GM04503 (cell line): ENCODE measurements at regions not wholly inside any gene's neighbourhood (a gene's known extent, or its start where the extent isn't known, plus 50 kb on each side); places are given as distances from the start of the nearest gene placed in this dataset.
"Not testable (repeated sequence)": the region's sequence is repeated elsewhere in the genome, so short reads cannot be mapped to it uniquely, and the experiment has no call there.

Experiments
- DNase-seq: peaks from one replicate; pipeline ENCODE4 v3.0.0-alpha.2; 2012; ENCODE audit warnings: low read depth

GRCh38 chr7:76971201-76971600 is 61.0 kb downstream of the SPDYE17 start:
- DNase-seq: not testable (repeated sequence)

- not testable (repeated sequence) for DNase-seq
Measured at GRCh38 chr7:76969892-76970291, 62.3 kb downstream of the SPDYE17 start.

- DNase-seq: not testable (repeated sequence)
Measured at GRCh38 chr7:76965731-76966548, 66.2 kb downstream of the SPDYE17 start.

- DNase-seq: not testable (repeated sequence)
Measured at GRCh38 chr7:76964050-76964449, 68.1 kb downstream of the SPDYE17 start.

- not testable (repeated sequence) for DNase-seq
Measured at GRCh38 chr7:76963061-76963460, 69.1 kb downstream of the SPDYE17 start.

- not testable (repeated sequence) for DNase-seq
Measured at GRCh38 chr7:76960400-76960986, 71.7 kb downstream of the SPDYE17 start.

- not testable (repeated sequence) for DNase-seq
Measured at GRCh38 chr7:76959573-76960399, 72.4 kb downstream of the SPDYE17 start.

GRCh38 chr7:76956531-76956930 is 75.6 kb downstream of the SPDYE17 start:
- DNase-seq: not testable (repeated sequence)

- DNase-seq: not testable (repeated sequence)
Measured at GRCh38 chr7:76955124-76955523, 77.0 kb downstream of the SPDYE17 start.

- not testable (repeated sequence) for DNase-seq
Measured at GRCh38 chr7:76944603-76945002, 87.6 kb downstream of the SPDYE17 start.

GRCh38 chr7:76941809-76942765 is 90.1 kb downstream of the SPDYE17 start:
- DNase-seq: not testable (repeated sequence)

- DNase-seq: not testable (repeated sequence)
Measured at GRCh38 chr7:76937781-76938180, 94.4 kb downstream of the SPDYE17 start.

GRCh38 chr7:76937330-76937729 is 94.8 kb downstream of the SPDYE17 start:
- DNase-seq: not testable (repeated sequence)

GRCh38 chr7:76936346-76936745 is 95.8 kb downstream of the SPDYE17 start:
- not testable (repeated sequence) for DNase-seq

- DNase-seq: not testable (repeated sequence)
Measured at GRCh38 chr7:76934711-76935110, 97.5 kb downstream of the SPDYE17 start.

- DNase-seq: not testable (repeated sequence)
Measured at GRCh38 chr7:76932957-76933356, 99.2 kb downstream of the SPDYE17 start.

- DNase-seq: not testable (repeated sequence)
Measured at GRCh38 chr7:76931441-76931840, 100.7 kb downstream of the SPDYE17 start.

- not testable (repeated sequence) for DNase-seq
Measured at GRCh38 chr7:76930416-76930815, 101.7 kb downstream of the SPDYE17 start.

- DNase-seq: not testable (repeated sequence)
Measured at GRCh38 chr7:76928751-76929150, 103.4 kb downstream of the SPDYE17 start.

GRCh38 chr7:76927741-76928393 is 104.3 kb downstream of the SPDYE17 start:
- DNase-seq: not testable (repeated sequence)

- not testable (repeated sequence) for DNase-seq
Measured at GRCh38 chr7:76926416-76926815, 105.7 kb downstream of the SPDYE17 start.
